ENCODE measurements at regions not wholly inside any gene's neighbourhood (a gene's known extent, or its start where the extent isn't known, plus 50 kb on each side); places are given as distances from the start of the nearest gene placed in this dataset.

DNA sequence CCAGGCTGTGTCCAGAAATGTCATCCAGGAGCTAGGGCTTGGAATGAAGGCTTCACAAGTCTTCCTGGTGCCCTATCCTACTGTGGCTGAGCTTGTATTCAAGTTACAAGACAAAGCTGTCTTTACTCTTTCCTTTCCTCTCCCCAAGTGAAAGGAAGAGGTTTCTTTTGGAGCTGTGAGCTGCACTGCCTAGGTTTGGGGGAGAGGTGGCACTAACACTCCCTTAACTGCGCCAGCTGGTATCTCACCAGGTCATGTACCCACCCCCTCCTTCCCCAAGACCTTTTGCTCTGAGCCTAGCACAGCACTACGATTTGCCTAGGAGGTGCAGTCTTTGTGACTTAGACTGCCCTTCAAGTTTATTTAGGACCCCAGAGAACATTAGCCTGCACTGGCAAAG lies 2053.6 kb upstream of the PRR20A start:
- Histone ChIP-seq H3K79me2 (ENCODE audit: control insufficient read depth, low read length) (no peaks in the 10 kb centered on the region), H3K4me3 (ENCODE audit: low read length) (no peak overlapping the region), H3K36me3 (ENCODE audit: control insufficient read depth, low read length) (no peaks in the 10 kb centered on the region), H3K4me2 (ENCODE audit: low read length) (no peak overlapping the region), H3K4me1 (ENCODE audit: control insufficient read depth, low read length) (no peaks in the 10 kb centered on the region), H3K9me3 (ENCODE audit: control insufficient read depth, insufficient read depth, low read length) (no peaks in the 10 kb centered on the region), H4K20me1 (ENCODE audit: control insufficient read depth, insufficient read depth, low read depth, low read length) (no peaks in the 10 kb centered on the region), H3F3A (ENCODE audit: control insufficient read depth, insufficient read depth) (no peaks in the 10 kb centered on the region), H3K27me3 (ENCODE audit: control insufficient read depth, low read length) (no peaks in the 10 kb centered on the region), H3K27ac (ENCODE audit: low read depth, low read length) (no peak overlapping the region), H3K9me2 (replicated peaks; ENCODE audit: control insufficient read depth, low read length) (no peaks in the 10 kb centered on the region)
- TF ChIP-seq, protein P1, sequence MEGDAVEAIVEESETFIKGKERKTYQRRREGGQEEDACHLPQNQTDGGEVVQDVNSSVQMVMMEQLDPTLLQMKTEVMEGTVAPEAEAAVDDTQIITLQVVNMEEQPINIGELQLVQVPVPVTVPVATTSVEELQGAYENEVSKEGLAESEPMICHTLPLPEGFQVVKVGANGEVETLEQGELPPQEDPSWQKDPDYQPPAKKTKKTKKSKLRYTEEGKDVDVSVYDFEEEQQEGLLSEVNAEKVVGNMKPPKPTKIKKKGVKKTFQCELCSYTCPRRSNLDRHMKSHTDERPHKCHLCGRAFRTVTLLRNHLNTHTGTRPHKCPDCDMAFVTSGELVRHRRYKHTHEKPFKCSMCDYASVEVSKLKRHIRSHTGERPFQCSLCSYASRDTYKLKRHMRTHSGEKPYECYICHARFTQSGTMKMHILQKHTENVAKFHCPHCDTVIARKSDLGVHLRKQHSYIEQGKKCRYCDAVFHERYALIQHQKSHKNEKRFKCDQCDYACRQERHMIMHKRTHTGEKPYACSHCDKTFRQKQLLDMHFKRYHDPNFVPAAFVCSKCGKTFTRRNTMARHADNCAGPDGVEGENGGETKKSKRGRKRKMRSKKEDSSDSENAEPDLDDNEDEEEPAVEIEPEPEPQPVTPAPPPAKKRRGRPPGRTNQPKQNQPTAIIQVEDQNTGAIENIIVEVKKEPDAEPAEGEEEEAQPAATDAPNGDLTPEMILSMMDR (IDR thresholded peaks at IDR 0.05; ENCODE audit: low read depth, low read length, poor library complexity, severe bottlenecking) = no peak
- no peak for TF ChIP-seq EZH2phosphoT487 (IDR thresholded peaks at IDR 0.05; ENCODE audit: borderline replicate concordance, low read length)

DNA sequence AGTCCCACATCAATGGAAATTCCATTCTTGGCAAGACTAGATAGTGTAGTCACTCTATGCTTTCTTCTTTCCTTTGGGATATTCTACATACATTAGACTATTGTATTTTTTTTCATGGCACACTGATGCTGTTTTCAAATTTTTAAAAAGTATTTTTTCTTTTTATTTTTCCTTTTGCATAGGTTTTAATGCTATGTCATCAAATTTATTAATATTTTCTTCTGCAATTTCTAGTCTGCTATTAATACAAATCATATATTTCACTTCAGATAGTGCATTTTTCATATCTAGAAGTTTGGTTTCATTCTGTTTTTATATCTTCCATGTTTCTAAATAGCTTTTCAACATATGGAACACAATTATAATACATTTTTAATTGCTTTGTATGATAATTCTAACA lies 2050.1 kb upstream of the PRR20A start:
- Histone ChIP-seq H4K20me1 (ENCODE audit: control insufficient read depth, insufficient read depth, low read depth, low read length) (no peaks in the 10 kb centered on the region), H3K4me3 (ENCODE audit: low read length) (no peak overlapping the region), H3K36me3 (ENCODE audit: control insufficient read depth, low read length) (no peaks in the 10 kb centered on the region), H3K27ac (ENCODE audit: low read depth, low read length) (no peak overlapping the region), H3K79me2 (ENCODE audit: control insufficient read depth, low read length) (no peaks in the 10 kb centered on the region), H3F3A (ENCODE audit: control insufficient read depth, insufficient read depth) (no peaks in the 10 kb centered on the region), H3K4me1 (ENCODE audit: control insufficient read depth, low read length) (no peaks in the 10 kb centered on the region), H3K27me3 (ENCODE audit: control insufficient read depth, low read length) (no peaks in the 10 kb centered on the region), H3K4me2 (ENCODE audit: low read length) (no peak overlapping the region), H3K9me3 (ENCODE audit: control insufficient read depth, insufficient read depth, low read length) (no peaks in the 10 kb centered on the region), H3K9me2 (replicated peaks; ENCODE audit: control insufficient read depth, low read length) (no peaks in the 10 kb centered on the region)
- TF ChIP-seq EZH2phosphoT487 (IDR thresholded peaks at IDR 0.05; ENCODE audit: borderline replicate concordance, low read length) = no peak
- TF ChIP-seq, protein P1 (IDR thresholded peaks at IDR 0.05; ENCODE audit: low read depth, low read length, poor library complexity, severe bottlenecking) = no peak

DNA sequence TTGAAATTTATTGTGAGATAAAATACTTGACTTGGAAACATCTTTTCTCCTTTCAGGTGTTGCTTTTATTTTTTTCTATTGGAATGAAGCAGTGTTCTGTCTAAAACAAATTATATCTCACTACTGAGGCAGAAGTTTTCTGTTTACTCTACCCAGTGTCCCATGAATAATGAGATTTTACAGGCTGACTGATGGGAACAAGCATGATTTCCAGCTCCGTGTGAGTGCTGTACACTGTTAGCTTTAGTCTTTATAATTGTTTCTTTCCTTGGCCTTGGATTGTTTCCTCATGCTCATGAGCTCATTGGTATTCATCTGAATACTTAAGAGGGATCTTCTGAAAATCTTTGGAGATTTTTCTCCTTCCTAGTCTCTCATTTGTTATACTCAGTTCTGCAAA lies 2049.5 kb upstream of the PRR20A start:
- H4K20me1 ChIP-seq (ENCODE audit: control insufficient read depth, insufficient read depth, low read depth, low read length) = no peaks in the 10 kb centered on the region
- H3K4me2 ChIP-seq (ENCODE audit: low read length) = no peak overlapping the region
- no peak overlapping the region for H3K27ac ChIP-seq (ENCODE audit: low read depth, low read length)
- H3K9me3 ChIP-seq (ENCODE audit: control insufficient read depth, insufficient read depth, low read length) = no peaks in the 10 kb centered on the region
- H3K4me3 ChIP-seq (ENCODE audit: low read length) = no peak overlapping the region
- H3K4me1 ChIP-seq (ENCODE audit: control insufficient read depth, low read length) = no peaks in the 10 kb centered on the region
- no peaks in the 10 kb centered on the region for H3K36me3 ChIP-seq (ENCODE audit: control insufficient read depth, low read length)
- no peaks in the 10 kb centered on the region for H3K9me2 ChIP-seq (replicated peaks; ENCODE audit: control insufficient read depth, low read length)
- no peaks in the 10 kb centered on the region for H3K79me2 ChIP-seq (ENCODE audit: control insufficient read depth, low read length)
- H3F3A ChIP-seq (ENCODE audit: control insufficient read depth, insufficient read depth) = no peaks in the 10 kb centered on the region
- TF ChIP-seq, protein P1 (IDR thresholded peaks at IDR 0.05; ENCODE audit: low read depth, low read length, poor library complexity, severe bottlenecking) = no peak
- TF ChIP-seq EZH2phosphoT487 (IDR thresholded peaks at IDR 0.05; ENCODE audit: borderline replicate concordance, low read length) = no peak
- no peaks in the 10 kb centered on the region for H3K27me3 ChIP-seq (ENCODE audit: control insufficient read depth, low read length)

DNA sequence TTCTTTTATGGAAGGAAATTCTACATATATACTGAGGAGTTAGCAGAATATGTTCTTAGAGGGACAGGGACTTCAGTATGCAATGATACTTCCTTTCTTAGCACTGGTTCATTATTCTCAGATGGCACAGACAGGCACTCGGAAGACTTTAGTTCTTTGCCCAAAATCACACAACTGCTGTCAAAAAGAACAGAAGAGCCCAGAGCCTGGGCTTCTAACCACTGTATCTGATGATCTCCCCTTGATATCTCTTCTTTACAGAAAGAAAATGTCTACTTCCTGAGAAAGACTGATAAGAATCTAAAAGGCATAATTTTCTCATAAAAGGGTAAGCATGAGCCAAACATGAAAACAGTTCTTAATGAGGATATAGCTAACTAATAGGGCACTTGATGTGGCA lies 2034.2 kb upstream of the PRR20A start:
- TF ChIP-seq, protein P1 (IDR thresholded peaks at IDR 0.05; ENCODE audit: low read depth, low read length, poor library complexity, severe bottlenecking) = no peak
- no peak for TF ChIP-seq EZH2phosphoT487 (IDR thresholded peaks at IDR 0.05; ENCODE audit: borderline replicate concordance, low read length)
- Histone ChIP-seq H3K4me3 (ENCODE audit: low read length) (no peak overlapping the region), H3K79me2 (ENCODE audit: control insufficient read depth, low read length) (no peaks in the 10 kb centered on the region), H3K4me2 (ENCODE audit: low read length) (no peak overlapping the region), H3K9me2 (replicated peaks; ENCODE audit: control insufficient read depth, low read length) (no peaks in the 10 kb centered on the region), H3F3A (ENCODE audit: control insufficient read depth, insufficient read depth) (no peaks in the 10 kb centered on the region), H4K20me1 (ENCODE audit: control insufficient read depth, insufficient read depth, low read depth, low read length) (no peaks in the 10 kb centered on the region), H3K4me1 (ENCODE audit: control insufficient read depth, low read length) (no peaks in the 10 kb centered on the region), H3K27ac (ENCODE audit: low read depth, low read length) (no peak overlapping the region), H3K9me3 (ENCODE audit: control insufficient read depth, insufficient read depth, low read length) (no peaks in the 10 kb centered on the region), H3K27me3 (ENCODE audit: control insufficient read depth, low read length) (no peaks in the 10 kb centered on the region), H3K36me3 (ENCODE audit: control insufficient read depth, low read length) (no peaks in the 10 kb centered on the region)
